GM12878 (cell line): ENCODE measurements at regions not wholly inside any gene's neighbourhood (a gene's known extent, or its start where the extent isn't known, plus 50 kb on each side); places are given as distances from the start of the nearest gene placed in this dataset.
A peak's percentile ranks its signal among the peaks of the same experiment; 100 is the strongest.

Experiments used
- ATAC-seq: fragments of 200-7000 bp; cut with Tn5 transposase; 3 replicates; pipeline ENCODE4 v1.9.1; 2020; ENCODE audit warnings: mild to moderate bottlenecking, moderate library complexity
- BruUV-seq: library from RNA; stranded (reverse); fragments of 400-500 nt; replicated peaks from 2 replicates; lab custom pipeline; 2021; lab: Mats Ljungman, UMichigan
- CTCF ChIA-PET: fragments of 300-600 bp; sonication (Branson Sonifier 250); formaldehyde crosslinking; extraction: SDS; loops from one replicate; lab custom pipeline; 2021; ENCODE audit warnings: inconsistent platforms; lab: Yijun Ruan, JAX
- POLR2A ChIA-PET: fragments of 350-600 bp; formaldehyde crosslinking; extraction: SDS; loops from one replicate; lab custom pipeline; 2021; ENCODE audit warnings: inconsistent platforms; lab: Charles Lee
- RAD21 ChIA-PET: fragments of 300-600 bp; sonication (Branson Sonifier 250); formaldehyde crosslinking; loops from one replicate; lab custom pipeline; 2023; ENCODE audit warnings: antibody characterized with exemption; ENCODE audit not compliant: unreplicated experiment; lab: Charles Lee
- SMC1A ChIA-PET: fragments of 300-600 bp; sonication (Branson Sonifier 250); formaldehyde crosslinking; loops from one replicate; lab custom pipeline; 2023; ENCODE audit not compliant: unreplicated experiment, uncharacterized antibody; lab: Charles Lee
- DNase-seq: peaks from one replicate; pipeline ENCODE4 v3.0.0-alpha.2; 2011; ENCODE audit warnings: low read depth, low spot score
- FAIRE-seq: peaks from 3 replicates; lab custom pipeline; 2011; peaks lifted over from hg19 to GRCh38; lab: Jason Lieb, UNC
- H2AFZ ChIP-seq: 2 replicates; pipeline ENCODE4 v1.6.0; 2011; ENCODE audit warnings: low read depth, low read length, control low read depth; ENCODE audit not compliant: control insufficient read depth
- H3K27ac ChIP-seq: 2 replicates; pipeline ENCODE4 v1.5.1; 2011; ENCODE audit warnings: control low read depth; ENCODE audit not compliant: control insufficient read depth, insufficient read depth
- H3K27me3 ChIP-seq, 2 experiments: replicated peaks in 1 of 2; 2 replicates each; pipeline versions ENCODE4 v1.6.0 to v1.6.1; 2011; ENCODE audit warnings: low read length in 1 of 2; ENCODE audit not compliant: control insufficient read depth in 2 of 2, insufficient read depth in 2 of 2
- H3K36me3 ChIP-seq, 2 experiments: 2 replicates each; pipeline ENCODE4 v1.5.1; 2011; ENCODE audit warnings: low read length in 1 of 2; ENCODE audit not compliant: control insufficient read depth in 2 of 2, insufficient read depth in 2 of 2
- H3K4me1 ChIP-seq: 2 replicates; pipeline ENCODE4 v1.6.1; 2011; ENCODE audit warnings: mild to moderate bottlenecking, low read length, moderate library complexity, mixed read lengths; ENCODE audit not compliant: control insufficient read depth, insufficient read depth
- H3K4me2 ChIP-seq: 2 replicates; pipeline ENCODE4 v1.6.0; 2011; ENCODE audit warnings: control low read depth; ENCODE audit not compliant: control insufficient read depth, insufficient read depth
- H3K4me3 ChIP-seq: fragments of 200-600 bp; sonication (generic); 2 replicates; pipeline ENCODE4 v1.5.1; 2016
- H3K79me2 ChIP-seq: 2 replicates; pipeline ENCODE4 v1.6.0; 2011; ENCODE audit warnings: low read length; ENCODE audit not compliant: control insufficient read depth, insufficient read depth
- H3K9ac ChIP-seq: 2 replicates; pipeline ENCODE4 v1.8.0; 2011; ENCODE audit warnings: low read length, control low read depth, mixed read lengths; ENCODE audit not compliant: control insufficient read depth, insufficient read depth
- H3K9me3 ChIP-seq: replicated peaks from 3 replicates; pipeline ENCODE4 v1.5.1; 2011; ENCODE audit warnings: mild to moderate bottlenecking, low read length; ENCODE audit not compliant: control insufficient read depth, insufficient read depth
- H4K20me1 ChIP-seq: 2 replicates; pipeline ENCODE4 v1.6.0; 2011; ENCODE audit not compliant: control insufficient read depth, insufficient read depth
- BCLAF1 ChIP-seq: fragments of 450-650 bp; IDR thresholded peaks from 2 replicates; pipeline ENCODE4 v1.6.1; 2017; ENCODE audit warnings: antibody characterized with exemption, mild to moderate bottlenecking, moderate library complexity
- ESRRA ChIP-seq: IDR thresholded peaks from 2 replicates; pipeline ENCODE4 v1.6.1; 2012; ENCODE audit warnings: mild to moderate bottlenecking, low read length, improper control_type of control experiment
- FOS ChIP-seq: IDR thresholded peaks from 3 replicates; pipeline ENCODE4 v1.6.1; 2011; ENCODE audit warnings: borderline replicate concordance; ENCODE audit not compliant: insufficient read length; ENCODE audit errors: extremely low read depth
- PAX8 ChIP-seq: fragments of 450-650 bp; IDR thresholded peaks from 2 replicates; pipeline ENCODE4 v1.6.1; 2017; ENCODE audit warnings: mild to moderate bottlenecking, moderate library complexity
- RFX5 ChIP-seq: IDR thresholded peaks from 2 replicates; pipeline ENCODE4 v1.6.1; 2011; ENCODE audit warnings: low read depth, low read length, improper control_type of control experiment
- SPI1 ChIP-seq: IDR thresholded peaks from 2 replicates; pipeline ENCODE4 v1.6.1; 2011; ENCODE audit warnings: low read depth, mild to moderate bottlenecking, low read length, moderate library complexity, borderline replicate concordance; ENCODE audit not compliant: insufficient read depth
- WGBS: methylation state at CpG from one replicate; pipeline ENCODE4 v1.1.6; 2016; ENCODE audit warnings: low lambda C conversion rate; ENCODE audit not compliant: insufficient replicate concordance, insufficient coverage; ENCODE audit errors: missing lambda C conversion rate; 5-methylcytosine and 5-hydroxymethylcytosine counted together
- in situ Hi-C: fragments of 300-500 bp; cut with MboI; formaldehyde crosslinking; loops from 9 replicates; pipeline ENCODE4 v1.14.3; 2018; ENCODE audit warnings: mixed read lengths
- intact Hi-C: fragments of 100-400 bp; cut with micrococcal nuclease; formaldehyde crosslinking; loops from one replicate; pipeline ENCODE4 v1.14.2; 2022; ENCODE audit not compliant: unreplicated experiment

- ATAC-seq (peak; percentile 74), DNase-seq (no peak)
- H4K20me1 ChIP-seq = no peaks in the 10 kb centered on the region
- H2AFZ ChIP-seq = no peak overlapping the region
- H3K9me3 ChIP-seq = no peaks in the 10 kb centered on the region
- no TSS peak for BruUV-seq
- H3K36me3 ChIP-seq = no peaks in the 10 kb centered on the region
- no peaks in the 10 kb centered on the region for H3K4me1 ChIP-seq
- H3K27ac ChIP-seq = no peak overlapping the region
- in situ Hi-C loops = no loop called here
- ChIA-PET POLR2A (no interaction called here), SMC1A (interaction anchor here (0.7 to 4.6 kb wide), 7 partner anchors 17 to 211 kb away, joined by 3 to 66 read pairs (median 5); partner anchors contain the start of gene EDN1), RAD21 (interaction anchor here (0.7 to 4.0 kb wide), 5 partner anchors 19 to 211 kb away, joined by 3 to 73 read pairs (median 3); partner anchors contain the start of gene EDN1)
- intact Hi-C loops = loop anchor here (5.0 kb wide), 3 partner anchors 130 to 845 kb away; no protein-coding TSS in a partner anchor
- no peak overlapping the region for H3K4me2 ChIP-seq
- H3K4me3 ChIP-seq = no peak overlapping the region
- no peaks in the 10 kb centered on the region for H3K79me2 ChIP-seq
- TF ChIP-seq SPI1 (no peak), FOS (no peak), PAX8 (no peak), BCLAF1 (no peak), ESRRA (no peak), RFX5 (no peak)
- TF ChIP-seq, all 136 proteins: peak for 0
- H3K9ac ChIP-seq = no peak overlapping the region
- CTCF ChIA-PET = interaction anchor here (0.7 to 4.5 kb wide), 5 partner anchors 19 to 883 kb away, joined by 3 to 50 read pairs (median 4); no protein-coding TSS in a partner anchor
- no peak for FAIRE-seq
- 93% methylated on average over 1 of the region's 1 CpG for WGBS
- no peaks in the 10 kb centered on the region for H3K27me3 ChIP-seq
Measured at GRCh38 chr6:12501990-12502389, 211.8 kb downstream of the EDN1 start.
